ENCODE measurements at regions not wholly inside any gene's neighbourhood (a gene's known extent, or its start where the extent isn't known, plus 50 kb on each side); places are given as distances from the start of the nearest gene placed in this dataset.

DNA sequence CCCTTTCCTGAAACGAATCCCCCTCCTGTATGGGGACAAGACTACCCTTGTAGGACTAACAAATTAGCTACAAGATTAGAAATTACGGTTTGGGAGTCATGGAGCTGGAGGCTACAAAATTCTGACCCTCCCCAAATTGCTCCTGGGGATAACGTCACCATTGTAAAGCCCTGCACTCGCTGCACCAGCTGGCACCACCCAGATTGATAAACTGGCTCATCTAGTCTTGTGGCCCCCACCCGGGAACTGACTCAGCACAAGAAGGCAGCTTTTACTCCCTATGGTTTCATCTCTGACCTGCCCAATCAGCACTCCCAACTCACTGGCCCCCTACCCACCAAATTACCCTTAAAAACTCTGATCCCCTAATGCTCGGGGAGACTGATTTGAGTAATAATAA lies 150.6 kb upstream of the TSC22D1 start:
- no peak overlapping the region for H3K27ac ChIP-seq (ENCODE audit: low read length)
- no peaks in the 10 kb centered on the region for H3K79me2 ChIP-seq (ENCODE audit: low read length)
- TF ChIP-seq CTCF (IDR thresholded peaks at IDR 0.05; ENCODE audit: low read length) = no peak
- TF ChIP-seq EZH2 (optimal IDR thresholded peaks at IDR 0.05; ENCODE audit: low read depth, low read length) = no peak
- TF ChIP-seq EZH2phosphoT487 (IDR thresholded peaks at IDR 0.05; ENCODE audit: low read length) = no peak
- no peaks in the 10 kb centered on the region for H3K4me1 ChIP-seq (ENCODE audit: low read length)
- no peaks in the 10 kb centered on the region for H3K27me3 ChIP-seq (replicated peaks; ENCODE audit: insufficient read depth, low read length)
- H3K4me3 ChIP-seq (ENCODE audit: low read length) = no peak overlapping the region
- no peak for DNase-seq
- no peaks in the 10 kb centered on the region for H4K20me1 ChIP-seq (ENCODE audit: insufficient read depth, low read length)
- no peak overlapping the region for H3K4me2 ChIP-seq (ENCODE audit: low read depth, low read length)
- H3K9me2 ChIP-seq (replicated peaks; ENCODE audit: insufficient read depth, low read length) = no peaks in the 10 kb centered on the region
- no peaks in the 10 kb centered on the region for H3K36me3 ChIP-seq (replicated peaks; ENCODE audit: insufficient read depth, low read length)
- no peaks in the 10 kb centered on the region for H3K9me3 ChIP-seq (replicated peaks; ENCODE audit: insufficient read depth, low read length)
- no peaks in the 10 kb centered on the region for H3F3A ChIP-seq (ENCODE audit: insufficient read depth, low read length)
- no peak overlapping the region for H3K9ac ChIP-seq (ENCODE audit: low read length)
- no peak overlapping the region for H2AFZ ChIP-seq (ENCODE audit: low read length)

GRCh38 chr13:44726214-44726613 lies 150.1 kb upstream of the TSC22D1 start:
- no peak overlapping the region for H3K4me2 ChIP-seq (ENCODE audit: low read depth, low read length)
- H3K9me2 ChIP-seq (replicated peaks; ENCODE audit: insufficient read depth, low read length) = no peaks in the 10 kb centered on the region
- H3K79me2 ChIP-seq (ENCODE audit: low read length) = no peaks in the 10 kb centered on the region
- TF ChIP-seq EZH2 (optimal IDR thresholded peaks at IDR 0.05; ENCODE audit: low read depth, low read length) (no peak), EZH2phosphoT487 (IDR thresholded peaks at IDR 0.05; ENCODE audit: low read length) (no peak), CTCF (IDR thresholded peaks at IDR 0.05; ENCODE audit: low read length) (no peak)
- no peaks in the 10 kb centered on the region for H4K20me1 ChIP-seq (ENCODE audit: insufficient read depth, low read length)
- H3K4me3 ChIP-seq (ENCODE audit: low read length) = no peak overlapping the region
- no peaks in the 10 kb centered on the region for H3K27me3 ChIP-seq (replicated peaks; ENCODE audit: insufficient read depth, low read length)
- H3K36me3 ChIP-seq (replicated peaks; ENCODE audit: insufficient read depth, low read length) = no peaks in the 10 kb centered on the region
- no peak overlapping the region for H3K9ac ChIP-seq (ENCODE audit: low read length)
- H3K27ac ChIP-seq (ENCODE audit: low read length) = no peak overlapping the region
- H2AFZ ChIP-seq (ENCODE audit: low read length) = no peak overlapping the region
- DNase-seq = no peak
- no peaks in the 10 kb centered on the region for H3F3A ChIP-seq (ENCODE audit: insufficient read depth, low read length)
- H3K4me1 ChIP-seq (ENCODE audit: low read length) = no peaks in the 10 kb centered on the region
- H3K9me3 ChIP-seq (replicated peaks; ENCODE audit: insufficient read depth, low read length) = no peaks in the 10 kb centered on the region

DNA sequence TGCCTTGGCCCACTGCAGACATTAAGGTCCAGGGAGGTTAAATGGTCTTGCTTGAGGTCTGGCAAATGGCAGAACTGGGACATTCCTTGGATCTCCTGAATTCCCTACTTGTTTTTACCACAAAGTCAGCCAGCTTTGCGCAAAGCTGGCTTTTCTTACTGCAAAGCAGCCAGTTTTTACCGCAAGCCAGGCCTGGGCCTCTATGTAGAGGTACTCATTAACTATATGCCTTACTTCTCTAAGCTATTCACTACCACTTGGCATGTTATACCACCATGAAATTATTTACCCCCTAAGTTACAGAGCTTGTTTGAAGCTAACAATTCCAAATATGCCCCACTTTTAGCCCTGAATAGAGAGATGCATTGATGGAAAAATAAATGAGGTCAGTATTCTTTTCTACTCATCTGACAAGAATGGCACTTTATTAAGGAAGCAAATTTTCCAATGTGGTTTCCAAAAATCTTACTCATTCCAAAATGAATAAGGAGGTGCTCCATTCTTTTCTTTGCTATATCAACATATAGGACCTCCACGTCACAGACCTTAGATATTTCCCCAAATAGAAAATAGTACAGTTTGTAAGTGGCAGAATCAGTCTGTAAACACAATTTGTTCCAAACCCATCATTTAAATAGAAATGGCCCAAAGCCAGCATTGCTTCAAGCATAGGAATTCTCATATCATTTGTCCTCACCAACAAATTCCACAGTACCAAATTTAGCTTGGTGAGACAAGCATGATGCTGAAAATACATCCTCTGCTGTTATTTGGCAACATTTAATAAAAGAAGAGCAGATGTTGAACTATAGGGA lies 143.9 kb upstream of the TSC22D1 start:
- H3K4me1 ChIP-seq (ENCODE audit: low read length) = no peaks in the 10 kb centered on the region
- no peaks in the 10 kb centered on the region for H3K79me2 ChIP-seq (ENCODE audit: low read length)
- no peaks in the 10 kb centered on the region for H3K9me2 ChIP-seq (replicated peaks; ENCODE audit: insufficient read depth, low read length)
- no peak overlapping the region for H3K4me2 ChIP-seq (ENCODE audit: low read depth, low read length)
- H3F3A ChIP-seq (ENCODE audit: insufficient read depth, low read length) = no peaks in the 10 kb centered on the region
- H4K20me1 ChIP-seq (ENCODE audit: insufficient read depth, low read length) = no peaks in the 10 kb centered on the region
- no peak for DNase-seq
- no peaks in the 10 kb centered on the region for H3K9me3 ChIP-seq (replicated peaks; ENCODE audit: insufficient read depth, low read length)
- no peak overlapping the region for H3K4me3 ChIP-seq (ENCODE audit: low read length)
- H3K27me3 ChIP-seq (replicated peaks; ENCODE audit: insufficient read depth, low read length) = no peaks in the 10 kb centered on the region
- H3K9ac ChIP-seq (ENCODE audit: low read length) = no peak overlapping the region
- no peak overlapping the region for H2AFZ ChIP-seq (ENCODE audit: low read length)
- H3K36me3 ChIP-seq (replicated peaks; ENCODE audit: insufficient read depth, low read length) = no peaks in the 10 kb centered on the region
- TF ChIP-seq CTCF (IDR thresholded peaks at IDR 0.05; ENCODE audit: low read length) (no peak), EZH2phosphoT487 (IDR thresholded peaks at IDR 0.05; ENCODE audit: low read length) (no peak), EZH2 (optimal IDR thresholded peaks at IDR 0.05; ENCODE audit: low read depth, low read length) (no peak)
- no peak overlapping the region for H3K27ac ChIP-seq (ENCODE audit: low read length)
